Endothelial cell of umbilical vein (primary cell): ENCODE measurements at regions not wholly inside any gene's neighbourhood (a gene's known extent, or its start where the extent isn't known, plus 50 kb on each side); places are given as distances from the start of the nearest gene placed in this dataset.

Source experiments
- BruUV-seq: library from RNA; stranded (reverse); fragments of 400-500 nt; replicated peaks from 2 replicates; lab custom pipeline; 2021; lab: Mats Ljungman, UMichigan
- CTCF ChIA-PET: fragments of 300-600, 350-600 bp; sonication (Branson Sonifier 250); formaldehyde crosslinking; loops from one replicate; lab custom pipeline; 2021; ENCODE audit warnings: antibody characterized with exemption, inconsistent platforms; lab: Charles Lee
- POLR2A ChIA-PET: fragments of 300-600, 350-600 bp; sonication (Branson Sonifier 250); formaldehyde crosslinking; loops from one replicate; lab custom pipeline; 2021; ENCODE audit warnings: antibody characterized with exemption, inconsistent platforms; lab: Charles Lee
- DNase-seq: peaks from one replicate; pipeline ENCODE4 v3.0.0-alpha.2; 2011; ENCODE audit warnings: low read depth, low spot score
- FAIRE-seq: peaks from 2 replicates; lab custom pipeline; 2011; peaks lifted over from hg19 to GRCh38; lab: Jason Lieb, UNC
- H2AFZ ChIP-seq: 2 replicates; pipeline ENCODE4 v1.6.0; 2012; ENCODE audit warnings: low read depth, low read length, control low read depth, inconsistent platforms
- H3K27ac ChIP-seq: 2 replicates; pipeline ENCODE4 v1.5.1; 2011; ENCODE audit warnings: low read depth, mild to moderate bottlenecking, control low read depth, low read length, moderate library complexity; ENCODE audit not compliant: insufficient read depth
- H3K27me3 ChIP-seq, 2 experiments: 2 replicates each; pipeline versions ENCODE4 v1.6.0 to v1.6.1; 2011; ENCODE audit warnings: low read length in 2 of 2, mixed read lengths in 1 of 2; ENCODE audit not compliant: control insufficient read depth in 2 of 2, insufficient read depth in 2 of 2
- H3K36me3 ChIP-seq, 2 experiments: 2 replicates in 1 of 2; 3 replicates in 1 of 2; pipeline ENCODE4 v1.5.1; 2011; ENCODE audit warnings: low read length in 2 of 2, mild to moderate bottlenecking in 1 of 2, moderate library complexity in 1 of 2; ENCODE audit not compliant: control insufficient read depth in 2 of 2, insufficient read depth in 2 of 2; ENCODE audit errors: extremely low read depth in 1 of 2
- H3K4me1 ChIP-seq: 3 replicates; pipeline ENCODE4 v1.5.1; 2011; ENCODE audit warnings: mild to moderate bottlenecking, low read length; ENCODE audit not compliant: control insufficient read depth, insufficient read depth; ENCODE audit errors: extremely low read depth
- H3K4me2 ChIP-seq: 2 replicates; pipeline ENCODE4 v1.6.1; 2011; ENCODE audit warnings: low read length, control low read depth, mixed read lengths; ENCODE audit not compliant: insufficient read depth
- H3K4me3 ChIP-seq, 3 experiments: fragments of 200-600 bp in 1 of 3; sonication (generic), shearing (Covaris generic) in 1 of 3; replicated peaks in 1 of 3; 2 replicates each; pipeline ENCODE4 v1.5.1; 2011 to 2016; ENCODE audit warnings: control low read depth in 3 of 3, low read length in 3 of 3, mild to moderate bottlenecking in 2 of 3, inconsistent platforms in 1 of 3, low read depth in 1 of 3, moderate library complexity in 1 of 3; ENCODE audit not compliant: insufficient read depth in 1 of 3
- H3K79me2 ChIP-seq: 2 replicates; pipeline ENCODE4 v1.6.0; 2012; ENCODE audit warnings: low read length, inconsistent platforms; ENCODE audit not compliant: control insufficient read depth, insufficient read depth
- H3K9ac ChIP-seq: replicated peaks from 2 replicates; pipeline ENCODE3; 2011; ENCODE audit warnings: low read length, control low read depth; ENCODE audit not compliant: insufficient read depth; ENCODE audit errors: extremely low read depth
- H3K9me1 ChIP-seq: replicated peaks from 3 replicates; pipeline ENCODE4 v1.6.0; 2011; ENCODE audit warnings: mild to moderate bottlenecking, low read length; ENCODE audit not compliant: control insufficient read depth, insufficient read depth; ENCODE audit errors: extremely low read depth
- H3K9me3 ChIP-seq: replicated peaks from 2 replicates; pipeline ENCODE4 v1.5.1; 2012; ENCODE audit warnings: low read length, inconsistent platforms; ENCODE audit not compliant: control insufficient read depth, insufficient read depth
- H4K20me1 ChIP-seq: replicated peaks from 2 replicates; pipeline ENCODE3; 2011; ENCODE audit warnings: mild to moderate bottlenecking, low read length; ENCODE audit not compliant: control insufficient read depth, insufficient read depth; ENCODE audit errors: extremely low read depth
- CTCF ChIP-seq, 2 donors: IDR thresholded peaks; 1 replicate in 1 of 2; 2 replicates in 1 of 2; pipeline ENCODE4 v1.5.1; 2011; ENCODE audit warnings: low read length in 2 of 2, mild to moderate bottlenecking in 2 of 2, moderate library complexity in 2 of 2, control low read depth in 1 of 2, inconsistent platforms in 1 of 2, low read depth in 1 of 2; ENCODE audit not compliant: insufficient read depth in 1 of 2; ENCODE audit errors: extremely low read depth in 1 of 2
- EZH2 ChIP-seq: IDR thresholded peaks from 2 replicates; pipeline ENCODE4 v1.6.1; 2012; ENCODE audit warnings: borderline replicate concordance, low read depth, mild to moderate bottlenecking, moderate library complexity, low read length, inconsistent platforms; ENCODE audit not compliant: severe bottlenecking
- FOS ChIP-seq: IDR thresholded peaks from 2 replicates; pipeline ENCODE4 v1.6.1; 2011; ENCODE audit warnings: mild to moderate bottlenecking, low read length, moderate library complexity, borderline replicate concordance; ENCODE audit not compliant: insufficient read depth
- JUN ChIP-seq: IDR thresholded peaks from 2 replicates; pipeline ENCODE4 v1.6.1; 2011; ENCODE audit warnings: borderline replicate concordance, low read depth; ENCODE audit not compliant: insufficient read length, insufficient read depth
- MAX ChIP-seq: IDR thresholded peaks from 2 replicates; pipeline ENCODE4 v1.6.1; 2011; ENCODE audit not compliant: insufficient read depth, insufficient read length
- MYC ChIP-seq: IDR thresholded peaks from one replicate; pipeline ENCODE4 v1.6.1; 2011; ENCODE audit warnings: mild to moderate bottlenecking, low read depth, low read length
- POLR2A ChIP-seq: IDR thresholded peaks from 2 replicates; pipeline ENCODE4 v1.6.1; 2012; ENCODE audit warnings: low read depth, mild to moderate bottlenecking, control low read depth, low read length
- POLR2AphosphoS5 ChIP-seq: IDR thresholded peaks from 2 replicates; pipeline ENCODE4 v1.6.1; 2012; ENCODE audit warnings: low read depth, mild to moderate bottlenecking, control low read depth, low read length, moderate library complexity; ENCODE audit not compliant: insufficient read depth
- dilution Hi-C: fragments of 300-500 bp; cut with MboI; formaldehyde crosslinking; loops from one replicate; pipeline ENCODE4 v1.15.0; 2019; ENCODE audit warnings: low sequenced_read_pairs; ENCODE audit not compliant: extremely low pct_ligation_motif_present
- intact Hi-C: fragments of 100-400 bp; cut with micrococcal nuclease; formaldehyde crosslinking; loops from one replicate; pipeline ENCODE4 v1.10.0; 2022

- Histone ChIP-seq H3K4me1 (no peaks in the 10 kb centered on the region), H3K27me3 (no peaks in the 10 kb centered on the region), H3K79me2 (no peaks in the 10 kb centered on the region), H3K9me3 (no peaks in the 10 kb centered on the region), H3K36me3 (no peaks in the 10 kb centered on the region), H2AFZ (no peak overlapping the region), H4K20me1 (no peaks in the 10 kb centered on the region), H3K9ac (no peak overlapping the region), H3K4me2 (no peak overlapping the region), H3K9me1 (no peaks in the 10 kb centered on the region), H3K4me3 (no peak overlapping the region), H3K27ac (no peak overlapping the region)
- FAIRE-seq (no peak), DNase-seq (no peak)
- dilution Hi-C loops = no loop called here
- CTCF ChIA-PET = no interaction called here
- TF ChIP-seq MYC = no peak
- no peak for TF ChIP-seq CTCF (IDR thresholded peaks at IDR 0.05; ENCODE audit: extremely low read depth in 1 of 2, insufficient read depth in 1 of 2, low read depth in 1 of 2, low read length in 2 of 2)
- TF ChIP-seq JUN = no peak
- no peak for TF ChIP-seq POLR2A
- no peak for TF ChIP-seq MAX
- no peak for TF ChIP-seq POLR2AphosphoS5
- no peak for TF ChIP-seq FOS
- no peak for TF ChIP-seq EZH2
- POLR2A ChIA-PET = no interaction called here
- BruUV-seq = no TSS peak
- intact Hi-C loops = no loop called here
Measured at GRCh38 chr9:2984491-2984890, 140.6 kb upstream of the PUM3 start.
